ENCODE measurements at regions not wholly inside any gene's neighbourhood (a gene's known extent, or its start where the extent isn't known, plus 50 kb on each side); places are given as distances from the start of the nearest gene placed in this dataset.
A peak's percentile ranks its signal among the peaks of the same experiment; 100 is the strongest.

- DNase-seq, result no peak
These were observed 330.6 kb upstream of the MARCKS start for GRCh38 chr6:113526553-113526952.

- DNase-seq, result no peak
These were observed 330.1 kb upstream of the MARCKS start for GRCh38 chr6:113526995-113527394.

GRCh38 chr6:113528111-113528510 is 329.0 kb upstream of the MARCKS start:
- no peak for DNase-seq

DNA sequence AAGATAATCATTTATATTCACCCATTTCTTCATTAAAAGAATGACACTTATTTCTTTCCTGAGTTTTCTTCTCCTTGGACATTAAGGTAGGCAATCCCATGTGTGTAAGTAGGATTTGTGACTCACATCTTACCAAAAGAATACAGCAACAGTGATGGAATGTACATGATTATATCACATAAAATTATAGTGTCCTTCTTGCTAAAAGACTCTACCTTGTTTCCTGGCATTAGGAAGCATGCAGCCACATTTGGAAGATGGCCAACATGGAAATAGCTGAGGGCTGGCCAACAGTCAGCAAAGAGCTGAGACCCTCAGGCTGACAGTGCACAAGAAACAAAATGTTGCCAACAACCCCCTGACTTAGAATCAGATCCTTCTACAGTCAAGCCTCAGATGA is 327.9 kb upstream of the MARCKS start:
- DNase-seq, result no peak

GRCh38 chr6:113529879-113530278 is 327.3 kb upstream of the MARCKS start:
- no peak for DNase-seq

- no peak for DNase-seq
These were observed 326.4 kb upstream of the MARCKS start for GRCh38 chr6:113530769-113531168.

DNA sequence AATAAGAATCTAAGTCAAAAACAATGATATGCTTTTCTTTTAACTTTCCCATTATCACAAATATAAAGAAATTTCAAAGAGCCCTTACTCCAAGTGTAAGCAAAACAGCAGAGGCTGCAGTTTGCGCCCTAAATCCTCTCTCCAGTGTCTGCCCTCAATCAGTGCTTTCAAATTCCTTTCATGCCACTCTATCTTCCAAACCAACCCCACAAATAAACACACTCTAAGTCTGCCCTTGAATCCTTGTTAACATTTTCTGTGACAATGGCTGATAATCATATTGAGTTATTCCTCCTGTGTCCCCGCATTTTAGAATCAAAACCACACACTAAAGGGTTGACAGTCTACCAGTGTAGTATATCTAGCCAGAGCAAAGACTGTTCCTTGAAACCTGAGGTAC is 317.9 kb upstream of the MARCKS start:
- DNase-seq, result no peak

GRCh38 chr6:113539623-113540022 is 317.5 kb upstream of the MARCKS start:
- DNase-seq, result no peak

- no peak for DNase-seq
These were observed 316.7 kb upstream of the MARCKS start for GRCh38 chr6:113540466-113540865.

- DNase-seq, result no peak
These were observed 306.0 kb upstream of the MARCKS start for GRCh38 chr6:113551168-113551567.

DNA sequence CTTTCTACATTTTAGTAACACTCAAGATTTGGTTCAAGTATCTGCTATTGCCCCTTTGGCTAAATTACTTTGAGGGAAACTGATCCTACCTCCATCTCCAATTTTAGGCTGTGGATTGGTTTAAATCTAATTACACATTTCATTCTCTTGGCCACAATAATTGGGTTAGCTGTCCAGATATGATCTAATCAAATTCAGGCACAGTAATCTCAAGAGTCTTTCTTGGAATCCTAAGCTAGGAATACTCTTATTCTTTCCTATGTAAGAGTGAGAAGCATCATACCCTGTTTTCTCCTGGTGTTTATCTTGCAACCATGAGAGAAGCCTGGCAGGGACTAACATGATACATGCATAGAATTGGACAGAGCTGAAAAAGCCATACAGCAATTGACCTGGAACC is 300.4 kb upstream of the MARCKS start:
- DNase-seq, result no peak

GRCh38 chr6:113558431-113558830 is 298.7 kb upstream of the MARCKS start:
- peak in 1 of 14 donors; percentile 23 for DNase-seq

DNA sequence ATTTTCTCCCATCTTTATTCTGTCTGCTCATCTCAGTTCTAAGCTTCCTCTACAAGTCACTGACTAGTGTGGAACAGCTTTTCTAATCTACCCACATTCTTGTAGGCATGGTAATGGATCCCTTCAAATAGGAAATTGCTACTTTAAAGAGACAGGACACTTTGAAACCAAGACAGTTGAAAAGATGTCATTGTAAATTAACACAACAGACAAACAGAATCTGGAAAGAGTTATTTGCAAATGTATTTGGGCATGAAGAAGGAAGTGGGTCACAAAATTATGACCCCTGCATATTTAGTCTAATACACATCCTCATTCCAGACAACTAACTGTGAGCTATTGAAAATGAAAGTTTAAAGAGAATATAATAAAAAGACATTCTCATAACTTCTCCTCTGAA is 298.2 kb upstream of the MARCKS start:
- DNase-seq, result no peak

DNA sequence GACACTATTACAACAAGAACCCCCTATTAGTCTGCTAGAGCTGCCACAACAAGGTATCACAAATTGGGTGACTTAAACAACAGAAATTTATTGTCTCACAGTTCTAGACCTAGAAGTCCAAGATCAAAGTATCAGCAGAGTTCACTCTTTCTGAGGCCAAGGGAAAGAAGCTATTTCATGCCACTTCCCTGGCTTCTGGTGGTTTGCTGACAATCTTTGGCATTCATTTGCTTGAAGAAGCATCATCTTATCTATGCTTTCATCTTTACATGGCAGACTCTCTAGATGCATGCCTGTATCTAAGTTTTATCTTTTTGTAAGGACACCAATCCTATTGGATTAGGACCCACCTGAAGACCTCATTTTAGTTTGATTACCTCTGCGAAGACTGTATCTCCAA is 296.8 kb upstream of the MARCKS start:
- no peak for DNase-seq

DNA sequence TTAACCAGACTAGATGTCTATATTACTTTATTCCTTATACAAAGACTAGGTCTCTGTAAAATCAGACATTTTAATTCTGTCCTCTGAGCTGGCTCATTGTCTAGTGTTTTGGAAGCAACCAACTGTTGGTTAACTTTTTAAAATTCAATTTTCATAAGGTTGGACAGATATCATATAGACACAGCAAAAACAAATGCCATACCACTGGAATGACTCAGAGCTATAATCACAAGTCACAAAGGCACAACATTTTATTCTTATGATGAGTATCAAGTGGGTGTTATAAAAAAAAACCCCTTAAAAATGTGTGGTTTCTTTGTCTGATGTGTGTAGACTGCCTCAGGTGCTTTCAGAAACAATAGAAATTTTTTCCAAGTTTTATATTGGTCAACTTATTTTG is 296.2 kb upstream of the MARCKS start:
- no peak for DNase-seq

GRCh38 chr6:113562248-113562647 is 294.9 kb upstream of the MARCKS start:
- DNase-seq, result no peak

DNA sequence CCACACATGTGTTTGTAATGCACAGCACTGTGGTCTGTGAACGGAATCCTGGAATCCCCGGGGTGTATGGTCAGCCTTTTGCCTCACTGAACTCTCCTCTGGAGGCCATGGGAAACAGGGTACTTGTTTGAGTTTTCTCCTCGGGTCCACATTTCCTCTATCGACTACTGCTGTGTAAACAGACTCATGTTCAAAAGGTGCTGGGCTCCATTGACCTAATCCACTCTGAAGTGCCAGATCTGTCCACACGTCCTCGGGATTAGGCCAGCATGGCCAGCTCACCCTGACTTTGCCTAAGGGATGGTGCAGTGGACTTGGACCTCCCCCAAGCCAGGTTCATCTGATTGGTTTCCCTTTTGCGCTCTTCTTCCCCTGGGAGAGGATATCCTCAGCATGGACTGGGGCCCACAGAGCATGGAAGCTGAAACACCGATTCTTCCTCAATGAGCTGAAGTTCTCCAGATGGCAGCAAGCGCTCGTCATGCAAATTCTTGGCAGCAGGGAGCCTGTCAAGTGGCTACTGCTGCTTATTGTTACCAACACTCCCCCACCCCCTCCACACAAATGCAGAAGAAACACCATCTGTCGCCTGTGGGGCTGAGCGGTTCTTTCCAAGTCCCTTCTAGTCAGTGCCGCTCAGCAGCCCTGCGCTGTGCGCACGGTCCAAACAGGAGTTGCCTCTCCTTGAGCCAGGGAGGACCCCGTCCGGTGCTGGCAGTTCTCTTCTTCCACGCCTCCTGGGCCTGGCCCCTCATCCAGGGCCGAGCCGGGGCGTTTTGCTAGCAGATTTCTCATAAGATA is 292.6 kb upstream of the MARCKS start:
- DNase-seq, result peak; percentile 33 to 99 (median 74)

- no peak for DNase-seq
These were observed 291.8 kb upstream of the MARCKS start for GRCh38 chr6:113565306-113565705.

GRCh38 chr6:113570161-113570560 is 287.0 kb upstream of the MARCKS start:
- DNase-seq, result peak in 1 of 14 donors; percentile 44

- DNase-seq, result no peak
These were observed 286.5 kb upstream of the MARCKS start for GRCh38 chr6:113570641-113571040.

DNA sequence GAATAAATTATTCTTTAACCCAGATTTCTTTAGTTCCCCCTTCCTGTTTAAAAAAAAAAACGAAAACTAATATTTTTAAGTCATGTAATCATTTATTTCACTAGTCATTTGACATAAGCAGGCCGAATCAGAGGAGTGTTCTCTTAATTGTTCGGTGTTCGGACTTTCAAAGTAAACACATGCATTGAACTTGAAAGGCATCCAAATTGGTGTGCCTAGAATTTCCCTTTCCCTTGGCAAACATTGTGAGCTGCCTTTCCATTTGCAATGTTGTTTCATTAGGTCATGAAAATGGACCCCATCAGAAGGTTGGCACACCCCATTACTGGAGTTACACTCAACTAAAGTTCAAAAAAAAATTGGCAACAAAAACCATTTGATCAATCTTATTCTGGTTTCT is 283.0 kb upstream of the MARCKS start:
- DNase-seq, result no peak

DNA sequence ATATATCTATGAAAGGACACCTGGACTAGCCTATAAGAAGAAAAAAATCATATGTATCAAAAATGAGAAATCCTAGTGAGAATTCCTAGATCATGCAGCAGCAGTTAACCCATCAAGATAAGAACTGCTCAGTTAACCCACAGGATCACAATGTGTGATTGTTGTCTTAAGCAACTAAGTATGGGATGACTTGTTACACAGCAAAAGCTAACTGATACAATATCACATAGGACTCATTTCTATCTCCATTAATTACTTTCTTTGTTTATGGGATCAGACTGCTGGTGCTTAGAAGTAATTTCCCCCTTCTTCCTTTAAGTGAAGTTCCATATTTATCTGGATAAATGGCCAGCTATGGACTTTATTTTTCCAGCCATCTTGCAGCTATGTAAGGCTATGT is 280.8 kb upstream of the MARCKS start:
- no peak for DNase-seq

GRCh38 chr6:113578691-113579090 is 278.5 kb upstream of the MARCKS start:
- DNase-seq, result no peak

GRCh38 chr6:113584767-113585166 is 272.4 kb upstream of the MARCKS start:
- no peak for DNase-seq

GRCh38 chr6:113585246-113585645 is 271.9 kb upstream of the MARCKS start:
- no peak for DNase-seq

Measured in C1 segment of cervical spinal cord (tissue), 14 donors.